Tibial artery (tissue), 4 donors: ENCODE measurements at regions not wholly inside any gene's neighbourhood (a gene's known extent, or its start where the extent isn't known, plus 50 kb on each side); places are given as distances from the start of the nearest gene placed in this dataset.
"Not testable (repeated sequence)": the region's sequence is repeated elsewhere in the genome, so short reads cannot be mapped to it uniquely, and the experiment has no call there.

Source experiments
- DNase-seq, 2 donors: peaks; one replicate each; pipeline ENCODE4 v3.0.0-alpha.2; 2019
- H3K27ac ChIP-seq, 2 donors: fragments of 200-600 bp; sonication (generic) in 1 of 2; 1 replicate in 1 of 2; 2 replicates in 1 of 2; pipeline ENCODE4 v1.5.1; 2018 to 2019; ENCODE audit warnings: mild to moderate bottlenecking in 1 of 2
- H3K27me3 ChIP-seq, 2 donors: fragments of 200-600 bp; sonication (generic) in 1 of 2; one replicate each; pipeline versions ENCODE4 v1.5.1 to v1.6.0; 2016 to 2019
- H3K36me3 ChIP-seq, 3 donors: fragments of 200-600 bp; sonication (generic) in 2 of 3; one replicate each; pipeline ENCODE4 v1.5.1; 2016 to 2019; ENCODE audit warnings: mild to moderate bottlenecking in 2 of 3
- H3K4me1 ChIP-seq, 4 donors: fragments of 200-600 bp; sonication (generic) in 2 of 4; 1 replicate in 3 of 4; 2 replicates in 1 of 4; pipeline ENCODE4 v1.5.1; 2016 to 2019
- H3K4me3 ChIP-seq, 2 donors: fragments of 200-600 bp; sonication (generic) in 1 of 2; 1 replicate in 1 of 2; 2 replicates in 1 of 2; pipeline ENCODE4 v1.5.1; 2018 to 2019; ENCODE audit warnings: mild to moderate bottlenecking in 2 of 2
- H3K9me3 ChIP-seq, 3 donors: fragments of 200-600 bp; sonication (generic) in 1 of 3; one replicate each; pipeline ENCODE4 v1.5.1; 2016 to 2019
- intact Hi-C: fragments of 100-400 bp; cut with DNase I; formaldehyde crosslinking; loops from one replicate; pipeline ENCODE4 v1.15.0; 2023; ENCODE audit warnings: low total_unique reads
- TF ChIP-seq, protein P1 (sequence below), 2 experiments: fragments of 200-600 bp in 1 of 2; fragments of 450-650 bp in 1 of 2; IDR thresholded peaks; one replicate each; pipeline ENCODE4 v1.5.1; 2017 to 2019; ENCODE audit warnings: antibody characterized with exemption in 2 of 2, mild to moderate bottlenecking in 1 of 2, moderate library complexity in 1 of 2

DNA sequence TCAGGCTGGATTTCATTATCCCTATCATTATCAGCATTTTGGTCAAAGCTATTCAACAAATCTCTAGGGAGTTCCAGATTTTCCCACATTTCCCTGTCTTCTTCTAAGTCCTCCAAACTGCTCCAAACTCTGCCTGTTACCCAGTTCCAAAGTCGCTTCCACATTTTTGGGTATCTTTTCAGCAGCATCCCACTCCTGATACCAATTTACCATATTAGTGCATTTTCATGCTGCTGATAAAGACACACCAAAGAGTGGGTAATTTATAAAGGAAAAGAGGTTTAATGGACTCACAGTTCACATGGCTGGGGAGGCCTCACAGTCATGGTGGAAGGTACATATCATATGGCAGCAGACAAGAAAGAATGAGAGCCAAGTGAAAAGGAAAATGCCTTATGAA, 132.8 kb upstream of the SLC7A11 start:
- H3K9me3 ChIP-seq = peaks cover 0 to 19% (median 0%) of the 10 kb centered on the region in 3 donors
- H3K27ac ChIP-seq = no peak overlapping the region
- DNase-seq = no peak
- H3K4me3 ChIP-seq = no peak overlapping the region
- H3K27me3 ChIP-seq = no peaks in the 10 kb centered on the region
- H3K4me1 ChIP-seq = no peaks in the 10 kb centered on the region
- peaks cover 0 to 5% (median 0%) of the 10 kb centered on the region in 3 donors for H3K36me3 ChIP-seq
- TF ChIP-seq, protein P1, sequence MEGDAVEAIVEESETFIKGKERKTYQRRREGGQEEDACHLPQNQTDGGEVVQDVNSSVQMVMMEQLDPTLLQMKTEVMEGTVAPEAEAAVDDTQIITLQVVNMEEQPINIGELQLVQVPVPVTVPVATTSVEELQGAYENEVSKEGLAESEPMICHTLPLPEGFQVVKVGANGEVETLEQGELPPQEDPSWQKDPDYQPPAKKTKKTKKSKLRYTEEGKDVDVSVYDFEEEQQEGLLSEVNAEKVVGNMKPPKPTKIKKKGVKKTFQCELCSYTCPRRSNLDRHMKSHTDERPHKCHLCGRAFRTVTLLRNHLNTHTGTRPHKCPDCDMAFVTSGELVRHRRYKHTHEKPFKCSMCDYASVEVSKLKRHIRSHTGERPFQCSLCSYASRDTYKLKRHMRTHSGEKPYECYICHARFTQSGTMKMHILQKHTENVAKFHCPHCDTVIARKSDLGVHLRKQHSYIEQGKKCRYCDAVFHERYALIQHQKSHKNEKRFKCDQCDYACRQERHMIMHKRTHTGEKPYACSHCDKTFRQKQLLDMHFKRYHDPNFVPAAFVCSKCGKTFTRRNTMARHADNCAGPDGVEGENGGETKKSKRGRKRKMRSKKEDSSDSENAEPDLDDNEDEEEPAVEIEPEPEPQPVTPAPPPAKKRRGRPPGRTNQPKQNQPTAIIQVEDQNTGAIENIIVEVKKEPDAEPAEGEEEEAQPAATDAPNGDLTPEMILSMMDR (IDR thresholded peaks at IDR 0.05) = no peak
- intact Hi-C loops = no loop called here

DNA sequence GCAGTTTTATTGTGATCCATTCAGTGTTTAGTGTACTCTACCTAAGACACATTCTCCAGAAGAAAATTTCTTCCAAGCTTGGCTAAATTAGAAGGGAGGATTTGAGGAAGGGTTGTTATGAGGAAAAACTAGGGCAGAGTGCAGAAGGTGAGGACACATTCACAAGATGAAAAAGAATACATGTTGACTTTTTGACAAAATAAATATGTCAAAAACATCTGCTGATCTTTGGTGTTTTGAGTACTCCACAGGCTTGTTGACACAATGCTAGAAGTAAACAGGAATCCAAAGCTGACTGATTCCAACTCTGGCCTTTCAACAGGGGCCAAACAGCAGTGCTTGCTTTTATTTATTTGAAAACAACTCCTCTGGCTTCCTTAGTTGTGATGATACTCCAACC, 125.8 kb upstream of the SLC7A11 start:
- Histone ChIP-seq H3K27ac (no peak overlapping the region), H3K9me3 (no peaks in the 10 kb centered on the region), H3K36me3 (no peaks in the 10 kb centered on the region), H3K4me3 (no peak overlapping the region), H3K27me3 (no peaks in the 10 kb centered on the region), H3K4me1 (no peaks in the 10 kb centered on the region)
- intact Hi-C loops = no loop called here
- DNase-seq = no peak
- TF ChIP-seq, protein P1 (IDR thresholded peaks at IDR 0.05) = no peak

DNA sequence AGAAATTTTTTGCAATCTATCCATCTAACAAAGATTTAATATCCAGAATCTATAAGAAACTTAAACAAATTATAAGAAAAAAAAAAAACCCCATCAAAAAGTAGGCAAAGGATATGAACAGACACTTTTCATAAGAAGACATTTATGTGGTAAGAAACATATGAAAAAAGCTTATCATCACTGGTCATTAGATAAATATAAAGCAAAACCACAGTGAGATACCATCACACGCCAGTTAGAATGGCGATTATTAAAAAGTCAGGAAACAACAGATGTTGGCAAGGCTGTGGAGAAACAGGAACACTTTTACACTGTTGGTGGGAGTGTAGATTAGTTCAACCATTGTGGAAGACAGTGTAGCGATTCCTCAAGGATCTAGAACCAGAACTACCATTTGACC, 110.3 kb upstream of the SLC7A11 start:
- DNase-seq, H3K27ac ChIP-seq, intact Hi-C loops, H3K4me3 ChIP-seq, H3K4me1 ChIP-seq, H3K36me3 ChIP-seq, H3K27me3 ChIP-seq: not testable (repeated sequence)
- H3K9me3 ChIP-seq = peaks cover 0 to 16% (median 0%) of the 10 kb centered on the region in 3 donors

DNA sequence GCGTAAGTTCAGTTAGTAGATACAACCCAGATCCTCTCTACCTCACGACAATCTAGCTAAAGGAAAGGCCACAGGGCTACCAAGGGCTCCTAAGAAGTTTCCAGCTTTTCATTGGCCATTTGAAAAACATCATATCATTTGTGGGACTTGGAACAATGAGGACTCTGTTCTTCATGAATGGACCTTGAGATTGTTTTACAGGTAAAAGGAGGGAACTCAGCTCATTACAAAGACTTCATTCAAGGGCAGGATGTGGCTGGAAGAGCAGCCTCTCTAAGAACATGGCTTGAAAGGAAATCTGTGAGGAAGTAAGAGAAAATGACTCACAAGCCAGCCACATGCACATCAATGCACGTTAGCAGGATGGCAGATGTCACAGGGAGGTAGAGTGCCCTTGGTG, 105.9 kb upstream of the SLC7A11 start:
- no peak for DNase-seq
- Histone ChIP-seq H3K27me3 (no peaks in the 10 kb centered on the region), H3K9me3 (no peaks in the 10 kb centered on the region), H3K4me3 (no peak overlapping the region), H3K4me1 (no peaks in the 10 kb centered on the region), H3K36me3 (no peaks in the 10 kb centered on the region), H3K27ac (no peak overlapping the region)
- intact Hi-C loops = no loop called here
- TF ChIP-seq, protein P1 (IDR thresholded peaks at IDR 0.05) = no peak

DNA sequence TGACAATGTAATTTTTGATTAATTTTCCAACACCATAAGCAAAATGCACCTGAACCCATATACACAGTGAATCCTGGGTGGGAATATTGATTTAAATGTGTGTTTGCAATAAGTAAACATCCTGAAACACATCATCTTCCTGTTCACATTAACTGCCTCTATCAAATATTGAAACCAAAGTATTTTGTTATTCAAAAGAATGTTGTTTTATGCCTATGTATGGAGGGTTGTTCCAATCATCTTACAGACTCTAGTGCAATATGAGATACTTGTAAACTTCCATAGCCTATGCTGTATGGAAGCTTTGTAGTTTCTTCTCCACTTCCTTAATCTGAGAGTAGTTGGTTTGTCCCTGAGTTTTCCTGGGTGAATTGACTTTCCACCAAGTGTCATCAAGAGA, 105.4 kb upstream of the SLC7A11 start:
- no peaks in the 10 kb centered on the region for H3K27me3 ChIP-seq
- TF ChIP-seq, protein P1 (IDR thresholded peaks at IDR 0.05) = no peak
- H3K9me3 ChIP-seq = no peaks in the 10 kb centered on the region
- DNase-seq = no peak
- no peak overlapping the region for H3K27ac ChIP-seq
- H3K36me3 ChIP-seq = no peaks in the 10 kb centered on the region
- no peaks in the 10 kb centered on the region for H3K4me1 ChIP-seq
- intact Hi-C loops = no loop called here
- H3K4me3 ChIP-seq = no peak overlapping the region

DNA sequence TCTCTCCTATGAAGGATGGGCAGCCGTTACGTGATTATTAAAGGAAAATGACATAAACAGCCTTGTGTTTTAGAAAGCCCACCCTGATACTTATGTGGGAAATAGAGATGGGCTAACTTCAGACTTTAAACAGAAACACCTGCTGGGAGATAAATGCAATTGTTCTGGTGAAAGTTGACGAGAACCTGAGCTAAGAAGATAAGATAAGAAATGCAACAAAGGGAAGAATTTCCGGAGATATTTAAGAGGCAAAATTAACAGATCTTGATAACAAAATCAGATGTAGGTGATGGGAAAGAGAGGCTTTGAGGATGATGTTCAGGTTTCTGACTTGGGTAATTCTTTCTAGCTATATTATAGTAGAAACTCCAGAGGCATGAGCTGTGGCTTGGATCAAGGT, 102.7 kb upstream of the SLC7A11 start:
- H3K4me3 ChIP-seq = no peak overlapping the region

More for the DNA sequence above, 102.7 kb upstream of the SLC7A11 start:
- Histone ChIP-seq H3K27ac (no peak overlapping the region), H3K9me3 (no peaks in the 10 kb centered on the region), H3K27me3 (no peaks in the 10 kb centered on the region), H3K4me1 (no peaks in the 10 kb centered on the region), H3K36me3 (no peaks in the 10 kb centered on the region)
- DNase-seq = no peak
- TF ChIP-seq, protein P1 (IDR thresholded peaks at IDR 0.05) = no peak
- intact Hi-C loops = no loop called here
